Upper lobe of right lung (tissue), 1 donor: ENCODE measurements at regions not wholly inside any gene's neighbourhood (a gene's known extent, or its start where the extent isn't known, plus 50 kb on each side); places are given as distances from the start of the nearest gene placed in this dataset.

Source experiments
- ATAC-seq: fragments of 200-7000 bp; cut with Tn5 transposase; one replicate; pipeline ENCODE4 v1.9.1; 2020; ENCODE audit warnings: mild to moderate bottlenecking, moderate library complexity
- DNase-seq: peaks from one replicate; pipeline ENCODE4 v3.0.0-alpha.2; 2020
- H3K27ac ChIP-seq: fragments of 200-600 bp; one replicate; pipeline ENCODE4 v1.8.0; 2022
- H3K27me3 ChIP-seq: fragments of 200-600 bp; one replicate; pipeline ENCODE4 v1.8.0; 2022; ENCODE audit warnings: mild to moderate bottlenecking
- H3K36me3 ChIP-seq: fragments of 200-600 bp; one replicate; pipeline ENCODE4 v1.8.0; 2022
- H3K4me1 ChIP-seq: fragments of 200-600 bp; one replicate; pipeline ENCODE4 v1.8.0; 2022
- H3K4me3 ChIP-seq: fragments of 200-600 bp; one replicate; pipeline ENCODE4 v1.8.0; 2022; ENCODE audit warnings: mild to moderate bottlenecking
- H3K9me3 ChIP-seq: fragments of 200-600 bp; one replicate; pipeline ENCODE4 v1.8.0; 2022
- CTCF ChIP-seq: fragments of 200-600 bp; IDR thresholded peaks from one replicate; pipeline ENCODE4 v1.8.0; 2022; ENCODE audit warnings: antibody characterized with exemption
- intact Hi-C: fragments of 100-400 bp; cut with DNase I; formaldehyde crosslinking; loops from one replicate; pipeline ENCODE4 v1.11.0; 2022
- donor health status: DM: no; HTN: yes; CAD: no; lungs with severe emphysema.

- H3K36me3 ChIP-seq = no peaks in the 10 kb centered on the region
- no peak for DNase-seq
Measured at GRCh38 chr3:145604851-145605250, 556.1 kb downstream of the PLOD2 start.

GRCh38 chr3:145620002-145620401 lies 541.0 kb downstream of the PLOD2 start:
- no peak for TF ChIP-seq CTCF
- Histone ChIP-seq H3K36me3 (no peaks in the 10 kb centered on the region), H3K27me3 (no peaks in the 10 kb centered on the region), H3K4me3 (no peak overlapping the region), H3K9me3 (no peaks in the 10 kb centered on the region), H3K4me1 (no peaks in the 10 kb centered on the region), H3K27ac (no peak overlapping the region)
- DNase-seq (no peak), ATAC-seq (no peak)
- intact Hi-C loops = no loop called here

More at GRCh38 chr3:145604851-145605250, 556.1 kb downstream of the PLOD2 start:
- no peak overlapping the region for H3K4me3 ChIP-seq
- H3K27ac ChIP-seq = no peak overlapping the region
- H3K4me1 ChIP-seq = no peaks in the 10 kb centered on the region
- H3K27me3 ChIP-seq = no peaks in the 10 kb centered on the region
- TF ChIP-seq CTCF = no peak
- H3K9me3 ChIP-seq = no peaks in the 10 kb centered on the region
- no peak for ATAC-seq
- intact Hi-C loops = no loop called here

- intact Hi-C loops = no loop called here
- no peak for ATAC-seq
- H3K36me3 ChIP-seq = no peaks in the 10 kb centered on the region
- DNase-seq = no peak
- no peaks in the 10 kb centered on the region for H3K4me1 ChIP-seq
- H3K4me3 ChIP-seq = no peak overlapping the region
- H3K27ac ChIP-seq = no peak overlapping the region
- no peaks in the 10 kb centered on the region for H3K27me3 ChIP-seq
- H3K9me3 ChIP-seq = no peaks in the 10 kb centered on the region
- no peak for TF ChIP-seq CTCF
Measured at GRCh38 chr3:145620486-145620885, 540.5 kb downstream of the PLOD2 start.

GRCh38 chr3:145623349-145623748 lies 537.6 kb downstream of the PLOD2 start:
- TF ChIP-seq CTCF = no peak
- no peaks in the 10 kb centered on the region for H3K9me3 ChIP-seq
- intact Hi-C loops = no loop called here

GRCh38 chr3:145628211-145628610 lies 532.8 kb downstream of the PLOD2 start:
- Histone ChIP-seq H3K36me3 (no peaks in the 10 kb centered on the region), H3K4me3 (no peak overlapping the region), H3K9me3 (peaks cover 6% of the 10 kb centered on the region), H3K27ac (no peak overlapping the region), H3K27me3 (no peaks in the 10 kb centered on the region), H3K4me1 (no peaks in the 10 kb centered on the region)
- no peak for ATAC-seq
- no peak for DNase-seq
- intact Hi-C loops = no loop called here
- no peak for TF ChIP-seq CTCF

More at GRCh38 chr3:145623349-145623748, 537.6 kb downstream of the PLOD2 start:
- no peak overlapping the region for H3K4me3 ChIP-seq
- no peak for ATAC-seq
- DNase-seq = no peak
- no peak overlapping the region for H3K27ac ChIP-seq
- H3K4me1 ChIP-seq = no peaks in the 10 kb centered on the region
- H3K36me3 ChIP-seq = no peaks in the 10 kb centered on the region
- no peaks in the 10 kb centered on the region for H3K27me3 ChIP-seq

- Histone ChIP-seq H3K9me3 (no peaks in the 10 kb centered on the region), H3K36me3 (no peaks in the 10 kb centered on the region), H3K27me3 (no peaks in the 10 kb centered on the region), H3K4me3 (no peak overlapping the region), H3K4me1 (no peaks in the 10 kb centered on the region), H3K27ac (no peak overlapping the region)
- ATAC-seq = no peak
- intact Hi-C loops = no loop called here
- no peak for DNase-seq
- no peak for TF ChIP-seq CTCF
Measured at GRCh38 chr3:145637105-145637504, 523.9 kb downstream of the PLOD2 start.
